Ammon's horn (tissue), 1 donor: ENCODE measurements at regions not wholly inside any gene's neighbourhood (a gene's known extent, or its start where the extent isn't known, plus 50 kb on each side); places are given as distances from the start of the nearest gene placed in this dataset.

Experiments used
- DNase-seq: peaks from one replicate; pipeline ENCODE4 v3.0.0-alpha.2; 2016; ENCODE audit warnings: low spot score

- no peak for DNase-seq
Observed at GRCh38 chr2:8043295-8043694, 638.6 kb upstream of the ID2 start.

- DNase-seq = no peak
Observed at GRCh38 chr2:8044046-8044594, 637.7 kb upstream of the ID2 start.

- no peak for DNase-seq
Observed at GRCh38 chr2:8045081-8045614, 636.7 kb upstream of the ID2 start.

- DNase-seq = no peak
Observed at GRCh38 chr2:8046849-8047248, 635.0 kb upstream of the ID2 start.

GRCh38 chr2:8049176-8049575 is 632.7 kb upstream of the ID2 start:
- no peak for DNase-seq

GRCh38 chr2:8049851-8050571 is 631.8 kb upstream of the ID2 start:
- no peak for DNase-seq

- no peak for DNase-seq
Observed at GRCh38 chr2:8053216-8053615, 628.6 kb upstream of the ID2 start.

GRCh38 chr2:8054070-8054469 is 627.8 kb upstream of the ID2 start:
- DNase-seq = no peak

- DNase-seq = peak; percentile 47
Observed at GRCh38 chr2:8058652-8059051, 623.2 kb upstream of the ID2 start.

GRCh38 chr2:8059255-8059654 is 622.6 kb upstream of the ID2 start:
- no peak for DNase-seq

GRCh38 chr2:8059794-8060193 is 622.1 kb upstream of the ID2 start:
- no peak for DNase-seq

- DNase-seq = no peak
Observed at GRCh38 chr2:8061219-8061618, 620.6 kb upstream of the ID2 start.

GRCh38 chr2:8064603-8065002 is 617.3 kb upstream of the ID2 start:
- no peak for DNase-seq

- DNase-seq = no peak
Observed at GRCh38 chr2:8065191-8065590, 616.7 kb upstream of the ID2 start.

- no peak for DNase-seq
Observed at GRCh38 chr2:8067784-8068336, 614.0 kb upstream of the ID2 start.

- DNase-seq = no peak
Observed at GRCh38 chr2:8072907-8073306, 608.9 kb upstream of the ID2 start.

- no peak for DNase-seq
Observed at GRCh38 chr2:8073916-8074315, 607.9 kb upstream of the ID2 start.

GRCh38 chr2:8076448-8077342 is 605.2 kb upstream of the ID2 start:
- DNase-seq = no peak

GRCh38 chr2:8078705-8079104 is 603.2 kb upstream of the ID2 start:
- DNase-seq = no peak

GRCh38 chr2:8080063-8080462 is 601.8 kb upstream of the ID2 start:
- DNase-seq = no peak

GRCh38 chr2:8081130-8081529 is 600.7 kb upstream of the ID2 start:
- no peak for DNase-seq

GRCh38 chr2:8082840-8083239 is 599.0 kb upstream of the ID2 start:
- no peak for DNase-seq

- peak; percentile 7 for DNase-seq
Observed at GRCh38 chr2:8086357-8086756, 595.5 kb upstream of the ID2 start.
